ENCODE measurements at regions not wholly inside any gene's neighbourhood (a gene's known extent, or its start where the extent isn't known, plus 50 kb on each side); places are given as distances from the start of the nearest gene placed in this dataset.

DNA sequence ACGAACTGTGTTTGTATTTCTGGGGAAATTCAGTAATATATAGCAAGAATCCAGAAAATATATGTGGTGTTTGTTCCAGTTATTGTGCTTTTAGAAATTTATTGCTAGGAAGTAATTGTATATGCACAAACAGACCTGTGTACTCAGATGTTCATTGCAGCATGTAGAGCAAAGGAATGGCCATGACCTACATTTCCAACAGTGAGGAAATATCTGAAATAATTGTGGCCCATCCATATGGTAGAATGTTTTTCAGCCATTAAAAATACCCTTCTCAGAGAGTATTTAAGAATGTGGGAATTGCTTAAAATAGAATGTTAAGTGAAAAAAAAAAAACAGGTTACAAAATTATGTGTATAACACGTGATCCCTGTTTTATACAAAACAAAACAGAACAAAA, 77.3 kb downstream of the TMX1 start:
- no peak overlapping the region for H3K4me2 ChIP-seq (ENCODE audit: low read length)
- no peak overlapping the region for H3K9ac ChIP-seq (ENCODE audit: low read length)
- H3K9me3 ChIP-seq (ENCODE audit: insufficient read depth, low read depth, low read length): no peaks in the 10 kb centered on the region
- no peak overlapping the region for H2BK5ac ChIP-seq (ENCODE audit: low read depth, low read length, poor library complexity)
- H2AK5ac ChIP-seq (ENCODE audit: low read length): no peak overlapping the region
- H2BK12ac ChIP-seq (ENCODE audit: low read length): no peak overlapping the region
- H4K91ac ChIP-seq (ENCODE audit: low read depth, low read length): no peak overlapping the region
- no peak overlapping the region for H3K14ac ChIP-seq (ENCODE audit: low read length)
- H3K18ac ChIP-seq (ENCODE audit: low read length): no peak overlapping the region
- no peak overlapping the region for H3K4ac ChIP-seq (ENCODE audit: low read depth, low read length)
- H3K23ac ChIP-seq (ENCODE audit: low read length): no peak overlapping the region
- H4K8ac ChIP-seq (ENCODE audit: low read depth, low read length): no peak overlapping the region
- no peaks in the 10 kb centered on the region for H3K27me3 ChIP-seq (ENCODE audit: insufficient read depth, low read length)
- DNase-seq: no peak
- peaks cover 0 to 2% of the 10 kb centered on the region in 2 experiments for H3K4me1 ChIP-seq (ENCODE audit: control insufficient read depth in 1 of 2, insufficient read depth in 2 of 2, low read length in 2 of 2)
- H3K4me3 ChIP-seq (ENCODE audit: low read depth, low read length): no peak overlapping the region
- H2AFZ ChIP-seq (ENCODE audit: insufficient read depth, low read length, poor library complexity): no peak overlapping the region
- H2BK120ac ChIP-seq (ENCODE audit: insufficient read depth, low read length, poor library complexity): no peak overlapping the region
- H3K27ac ChIP-seq (ENCODE audit: low read depth, low read length): no peak overlapping the region
- no CpG with 5 or more reads among the region's 2 CpGs for WGBS (ENCODE audit: extremely low coverage, insufficient coverage, insufficient read length)
- H3K36me3 ChIP-seq (ENCODE audit: control insufficient read depth in 1 of 2, insufficient read depth in 2 of 2, low read length in 2 of 2): no peaks in the 10 kb centered on the region
- H4K12ac ChIP-seq (ENCODE audit: low read depth, low read length): no peak overlapping the region
- H3K79me2 ChIP-seq (ENCODE audit: control insufficient read depth, insufficient read depth, low read length, poor library complexity): no peaks in the 10 kb centered on the region
- no peaks in the 10 kb centered on the region for H3K79me1 ChIP-seq (ENCODE audit: low read length)

DNA sequence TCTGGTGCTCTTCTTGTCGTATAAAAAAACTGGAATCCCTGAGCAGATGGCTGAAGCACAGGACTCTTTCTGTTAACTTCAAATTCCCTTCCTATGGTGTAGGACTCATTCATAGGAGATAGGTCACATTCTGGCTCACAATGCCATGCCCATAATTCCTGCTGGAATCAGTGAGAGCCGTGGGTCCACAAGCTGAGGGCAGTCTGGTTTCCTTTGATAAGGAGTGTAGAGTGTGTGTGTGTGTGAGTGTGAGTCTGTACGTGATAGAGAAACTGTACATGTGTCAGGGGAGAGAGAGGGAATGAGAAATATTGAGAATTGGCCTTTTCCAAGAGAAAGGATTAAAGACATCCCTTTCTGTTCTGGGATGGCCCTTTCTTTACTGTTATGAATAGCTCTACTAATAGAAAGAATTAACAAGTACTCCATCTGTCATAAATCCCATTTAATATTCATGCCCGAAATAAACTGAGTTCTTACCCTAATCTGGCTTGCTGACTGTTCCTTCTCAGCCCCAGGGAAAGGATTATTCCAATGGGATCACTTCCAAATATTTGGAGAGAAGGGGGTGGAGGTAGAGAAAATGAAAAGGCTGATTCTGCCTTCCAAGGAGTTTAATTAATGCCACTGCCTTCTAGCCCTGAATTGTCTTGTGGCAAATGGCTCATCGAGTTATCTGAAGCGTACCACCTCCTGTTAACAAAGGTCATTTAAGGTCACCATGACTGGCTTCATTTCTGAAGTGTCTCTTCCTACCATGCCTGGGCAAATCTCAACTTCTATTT, 79.0 kb downstream of the TMX1 start:
- Histone ChIP-seq H3K9me3 (ENCODE audit: insufficient read depth, low read depth, low read length) (no peaks in the 10 kb centered on the region), H3K4me2 (ENCODE audit: low read length) (no peak overlapping the region), H4K91ac (ENCODE audit: low read depth, low read length) (no peak overlapping the region), H2AK5ac (ENCODE audit: low read length) (no peak overlapping the region), H3K4me3 (ENCODE audit: low read depth, low read length) (no peak overlapping the region), H4K12ac (ENCODE audit: low read depth, low read length) (no peak overlapping the region), H3K23ac (ENCODE audit: low read length) (no peak overlapping the region), H2BK120ac (ENCODE audit: insufficient read depth, low read length, poor library complexity) (no peak overlapping the region), H3K4ac (ENCODE audit: low read depth, low read length) (no peak overlapping the region), H2AFZ (ENCODE audit: insufficient read depth, low read length, poor library complexity) (no peak overlapping the region), H3K18ac (ENCODE audit: low read length) (no peak overlapping the region), H3K36me3 (ENCODE audit: control insufficient read depth in 1 of 2, insufficient read depth in 2 of 2, low read length in 2 of 2) (no peaks in the 10 kb centered on the region), H3K4me1 (ENCODE audit: control insufficient read depth in 1 of 2, insufficient read depth in 2 of 2, low read length in 2 of 2) (peaks cover 0 to 2% of the 10 kb centered on the region in 2 experiments), H4K8ac (ENCODE audit: low read depth, low read length) (no peak overlapping the region), H3K27ac (ENCODE audit: low read depth, low read length) (no peak overlapping the region), H3K14ac (ENCODE audit: low read length) (no peak overlapping the region), H2BK12ac (ENCODE audit: low read length) (no peak overlapping the region), H2BK5ac (ENCODE audit: low read depth, low read length, poor library complexity) (no peak overlapping the region), H3K79me1 (ENCODE audit: low read length) (peaks cover 3% of the 10 kb centered on the region), H3K27me3 (ENCODE audit: insufficient read depth, low read length) (no peaks in the 10 kb centered on the region), H3K9ac (ENCODE audit: low read length) (no peak overlapping the region), H3K79me2 (ENCODE audit: control insufficient read depth, insufficient read depth, low read length, poor library complexity) (no peaks in the 10 kb centered on the region)
- WGBS (ENCODE audit: extremely low coverage, insufficient coverage, insufficient read length): no CpG with 5 or more reads among the region's 6 CpGs
- DNase-seq: no peak

DNA sequence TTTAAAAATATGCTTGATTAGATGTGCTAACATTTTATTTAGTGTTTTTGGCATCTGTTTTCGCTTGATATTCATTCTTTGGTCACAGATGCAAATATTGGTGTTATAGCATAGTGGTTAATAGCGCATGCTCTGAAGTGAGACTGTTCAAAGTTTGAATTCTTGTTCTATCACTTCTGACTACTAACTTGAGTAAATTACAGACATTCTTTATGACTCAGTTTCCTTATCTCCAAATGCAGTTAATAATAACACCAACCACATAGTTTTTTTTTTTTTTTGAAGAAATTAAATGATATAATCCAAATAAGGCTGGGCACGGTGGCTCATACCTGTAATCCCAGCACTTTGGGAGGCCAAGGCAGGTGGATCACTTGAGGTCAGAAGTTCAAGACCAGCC, 81.0 kb downstream of the TMX1 start:
- Histone ChIP-seq H3K36me3 (ENCODE audit: control insufficient read depth in 1 of 2, insufficient read depth in 2 of 2, low read length in 2 of 2) (no peaks in the 10 kb centered on the region), H3K27me3 (ENCODE audit: insufficient read depth, low read length) (no peaks in the 10 kb centered on the region), H3K4me2 (ENCODE audit: low read length) (no peak overlapping the region), H4K8ac (ENCODE audit: low read depth, low read length) (no peak overlapping the region), H3K18ac (ENCODE audit: low read length) (no peak overlapping the region), H2AFZ (ENCODE audit: insufficient read depth, low read length, poor library complexity) (no peak overlapping the region), H2BK12ac (ENCODE audit: low read length) (no peak overlapping the region), H2BK120ac (ENCODE audit: insufficient read depth, low read length, poor library complexity) (no peak overlapping the region), H4K12ac (ENCODE audit: low read depth, low read length) (no peak overlapping the region), H3K9me3 (ENCODE audit: insufficient read depth, low read depth, low read length) (no peaks in the 10 kb centered on the region), H3K27ac (ENCODE audit: low read depth, low read length) (no peak overlapping the region), H3K14ac (ENCODE audit: low read length) (no peak overlapping the region), H3K9ac (ENCODE audit: low read length) (no peak overlapping the region), H3K4me1 (ENCODE audit: control insufficient read depth in 1 of 2, insufficient read depth in 2 of 2, low read length in 2 of 2) (no peaks in the 10 kb centered on the region), H4K91ac (ENCODE audit: low read depth, low read length) (no peak overlapping the region), H3K79me1 (ENCODE audit: low read length) (peaks cover 3% of the 10 kb centered on the region), H3K79me2 (ENCODE audit: control insufficient read depth, insufficient read depth, low read length, poor library complexity) (no peaks in the 10 kb centered on the region), H3K4me3 (ENCODE audit: low read depth, low read length) (no peak overlapping the region), H3K23ac (ENCODE audit: low read length) (no peak overlapping the region), H2AK5ac (ENCODE audit: low read length) (no peak overlapping the region), H3K4ac (ENCODE audit: low read depth, low read length) (no peak overlapping the region), H2BK5ac (ENCODE audit: low read depth, low read length, poor library complexity) (no peak overlapping the region)
- no CpG with 5 or more reads among the region's 3 CpGs for WGBS (ENCODE audit: extremely low coverage, insufficient coverage, insufficient read length)
- peak in 1 of 2 donors; percentile 19 for DNase-seq

DNA sequence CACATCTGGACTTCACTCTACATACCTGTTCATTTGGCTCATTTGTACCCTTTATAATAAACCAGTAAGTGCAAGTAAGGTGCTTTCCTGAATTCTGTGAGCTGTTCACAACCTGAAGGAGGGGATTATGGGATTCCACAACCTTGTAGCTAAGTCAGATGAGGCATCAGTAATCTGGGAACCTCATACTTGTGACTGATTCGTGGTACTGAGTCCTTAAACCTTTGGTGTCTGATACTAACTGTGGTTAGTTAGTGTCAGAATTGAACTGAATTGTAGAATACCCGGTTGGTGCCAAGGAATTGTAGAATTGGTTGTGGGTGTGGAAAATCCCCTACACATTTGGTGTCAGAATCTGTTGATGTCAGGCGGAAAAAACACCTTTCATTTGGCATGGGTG, 83.4 kb downstream of the TMX1 start:
- Histone ChIP-seq H3K4me3 (ENCODE audit: low read depth, low read length) (no peak overlapping the region), H3K79me1 (ENCODE audit: low read length) (peaks cover 12% of the 10 kb centered on the region), H3K23ac (ENCODE audit: low read length) (no peak overlapping the region), H3K4me1 (ENCODE audit: control insufficient read depth in 1 of 2, insufficient read depth in 2 of 2, low read length in 2 of 2) (peaks cover 6 to 8% of the 10 kb centered on the region in 2 experiments), H3K18ac (ENCODE audit: low read length) (no peak overlapping the region), H3K79me2 (ENCODE audit: control insufficient read depth, insufficient read depth, low read length, poor library complexity) (no peaks in the 10 kb centered on the region), H3K14ac (ENCODE audit: low read length) (no peak overlapping the region), H3K36me3 (ENCODE audit: control insufficient read depth in 1 of 2, insufficient read depth in 2 of 2, low read length in 2 of 2) (no peaks in the 10 kb centered on the region), H4K91ac (ENCODE audit: low read depth, low read length) (no peak overlapping the region), H3K4me2 (ENCODE audit: low read length) (no peak overlapping the region), H4K8ac (ENCODE audit: low read depth, low read length) (no peak overlapping the region), H3K27me3 (ENCODE audit: insufficient read depth, low read length) (no peaks in the 10 kb centered on the region), H2BK12ac (ENCODE audit: low read length) (peak overlapping the region; percentile 67), H3K9me3 (ENCODE audit: insufficient read depth, low read depth, low read length) (no peaks in the 10 kb centered on the region), H3K4ac (ENCODE audit: low read depth, low read length) (peak overlapping the region; percentile 32), H2AFZ (ENCODE audit: insufficient read depth, low read length, poor library complexity) (no peak overlapping the region), H2AK5ac (ENCODE audit: low read length) (no peak overlapping the region), H4K12ac (ENCODE audit: low read depth, low read length) (no peak overlapping the region), H3K27ac (ENCODE audit: low read depth, low read length) (no peak overlapping the region), H2BK5ac (ENCODE audit: low read depth, low read length, poor library complexity) (peak overlapping the region; percentile 39), H3K9ac (ENCODE audit: low read length) (no peak overlapping the region), H2BK120ac (ENCODE audit: insufficient read depth, low read length, poor library complexity) (peak overlapping the region; percentile 56)
- no peak for DNase-seq
- WGBS (ENCODE audit: extremely low coverage, insufficient coverage, insufficient read length): no CpG with 5 or more reads among the region's 3 CpGs

All from trophoblast cell (in vitro differentiated cells and primary cell).